OCI-LY3 (cell line): ENCODE measurements at regions not wholly inside any gene's neighbourhood (a gene's known extent, or its start where the extent isn't known, plus 50 kb on each side); places are given as distances from the start of the nearest gene placed in this dataset.

ENCODE experiments used
- EZH2phosphoT487 ChIP-seq: fragments of 200-600 bp; shearing (Covaris generic); IDR thresholded peaks from 2 replicates; pipeline ENCODE4 v1.6.1; 2018; ENCODE audit warnings: antibody characterized with exemption, mixed run types, low read depth
- TF ChIP-seq, protein P1 (sequence below): fragments of 200-600, 300-600 bp; sonication (generic); IDR thresholded peaks from 2 replicates; pipeline ENCODE4 v1.5.1; 2014; ENCODE audit warnings: antibody characterized with exemption, low read length, low read depth

DNA sequence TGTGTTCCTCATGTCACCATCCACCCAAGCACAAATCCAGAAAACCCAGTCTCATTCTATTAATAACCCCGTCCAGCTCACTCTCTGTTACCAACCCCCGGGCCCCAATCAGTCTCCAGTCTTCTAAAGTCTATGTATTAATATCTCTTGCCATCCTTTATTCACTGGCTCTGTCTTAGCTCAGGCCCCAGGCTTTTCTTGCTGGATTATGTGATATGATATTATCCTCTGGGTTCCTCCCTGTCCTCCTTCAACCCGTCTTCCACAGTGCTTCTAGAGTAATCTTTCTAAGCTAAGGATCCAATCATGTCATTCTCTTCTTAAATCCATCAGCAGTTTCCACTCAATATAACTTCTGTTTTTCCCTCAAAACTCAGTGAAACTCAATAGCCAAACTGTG, 240.5 kb upstream of the OSR1 start:
- TF ChIP-seq, protein P1, sequence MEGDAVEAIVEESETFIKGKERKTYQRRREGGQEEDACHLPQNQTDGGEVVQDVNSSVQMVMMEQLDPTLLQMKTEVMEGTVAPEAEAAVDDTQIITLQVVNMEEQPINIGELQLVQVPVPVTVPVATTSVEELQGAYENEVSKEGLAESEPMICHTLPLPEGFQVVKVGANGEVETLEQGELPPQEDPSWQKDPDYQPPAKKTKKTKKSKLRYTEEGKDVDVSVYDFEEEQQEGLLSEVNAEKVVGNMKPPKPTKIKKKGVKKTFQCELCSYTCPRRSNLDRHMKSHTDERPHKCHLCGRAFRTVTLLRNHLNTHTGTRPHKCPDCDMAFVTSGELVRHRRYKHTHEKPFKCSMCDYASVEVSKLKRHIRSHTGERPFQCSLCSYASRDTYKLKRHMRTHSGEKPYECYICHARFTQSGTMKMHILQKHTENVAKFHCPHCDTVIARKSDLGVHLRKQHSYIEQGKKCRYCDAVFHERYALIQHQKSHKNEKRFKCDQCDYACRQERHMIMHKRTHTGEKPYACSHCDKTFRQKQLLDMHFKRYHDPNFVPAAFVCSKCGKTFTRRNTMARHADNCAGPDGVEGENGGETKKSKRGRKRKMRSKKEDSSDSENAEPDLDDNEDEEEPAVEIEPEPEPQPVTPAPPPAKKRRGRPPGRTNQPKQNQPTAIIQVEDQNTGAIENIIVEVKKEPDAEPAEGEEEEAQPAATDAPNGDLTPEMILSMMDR = no peak
- TF ChIP-seq EZH2phosphoT487 = no peak
